ENCODE measurements at regions not wholly inside any gene's neighbourhood (a gene's known extent, or its start where the extent isn't known, plus 50 kb on each side); places are given as distances from the start of the nearest gene placed in this dataset.

DNA sequence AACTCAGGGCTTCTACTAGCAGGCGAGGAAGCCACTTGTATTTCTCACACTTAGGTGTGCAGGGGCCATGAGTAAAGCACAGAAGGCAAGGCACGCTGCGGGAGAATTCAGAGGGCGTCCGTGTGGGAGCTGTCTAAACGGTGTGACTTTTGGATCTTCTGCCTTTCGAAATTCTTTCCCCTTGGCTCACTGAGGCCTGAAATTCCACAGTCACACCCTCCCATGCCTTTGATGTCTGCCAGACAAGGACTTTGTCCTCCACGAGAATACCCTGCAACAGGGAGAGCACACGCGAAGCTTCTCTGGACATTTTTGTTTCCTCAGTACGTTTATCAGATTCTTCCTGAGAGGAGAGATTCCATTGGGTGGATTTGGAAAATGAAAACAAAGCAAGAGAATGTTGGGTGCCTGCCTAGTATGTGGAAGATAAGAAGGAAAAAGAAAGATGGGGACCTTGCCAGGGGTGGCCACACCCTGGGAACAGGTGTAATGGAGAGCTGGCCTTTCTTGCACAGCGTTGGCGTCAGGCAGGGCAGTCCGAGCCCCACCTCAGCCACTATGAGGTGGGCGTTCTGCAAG, 235.7 kb downstream of the MYLK4 start (continued):
- TF ChIP-seq, protein P1, sequence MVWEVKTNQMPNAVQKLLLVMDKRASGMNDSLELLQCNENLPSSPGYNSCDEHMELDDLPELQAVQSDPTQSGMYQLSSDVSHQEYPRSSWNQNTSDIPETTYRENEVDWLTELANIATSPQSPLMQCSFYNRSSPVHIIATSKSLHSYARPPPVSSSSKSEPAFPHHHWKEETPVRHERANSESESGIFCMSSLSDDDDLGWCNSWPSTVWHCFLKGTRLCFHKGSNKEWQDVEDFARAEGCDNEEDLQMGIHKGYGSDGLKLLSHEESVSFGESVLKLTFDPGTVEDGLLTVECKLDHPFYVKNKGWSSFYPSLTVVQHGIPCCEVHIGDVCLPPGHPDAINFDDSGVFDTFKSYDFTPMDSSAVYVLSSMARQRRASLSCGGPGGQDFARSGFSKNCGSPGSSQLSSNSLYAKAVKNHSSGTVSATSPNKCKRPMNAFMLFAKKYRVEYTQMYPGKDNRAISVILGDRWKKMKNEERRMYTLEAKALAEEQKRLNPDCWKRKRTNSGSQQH (CRISPR knock-in tag; IDR thresholded peaks at IDR 0.05; ENCODE audit: low read depth) = peak; percentile 85; the same call in 1 of the 2 replicates
- TF ChIP-seq CREBL2 (CRISPR knock-in tag; IDR thresholded peaks at IDR 0.05; ENCODE audit: borderline replicate concordance) (no peak), NFE2L2 (IDR thresholded peaks at IDR 0.05; ENCODE audit: low read length) (no peak), ONECUT2 (CRISPR knock-in tag; IDR thresholded peaks at IDR 0.05) (no peak), PRDM10 (CRISPR knock-in tag; IDR thresholded peaks at IDR 0.05; ENCODE audit: low read depth) (peak; percentile 44; the same call in 1 of the 2 replicates), FOXK2 (IDR thresholded peaks at IDR 0.05) (peak; percentile 67), POLR2A (IDR thresholded peaks at IDR 0.05; ENCODE audit: insufficient read depth in 1 of 2, low read depth in 2 of 2, low read length in 2 of 2) (0 out of 4 replicates have a peak, but pooled peaks of 1 of the 2 experiments have one; percentile 25), TAF15 (IDR thresholded peaks at IDR 0.05; ENCODE audit: low read depth, low read length, poor library complexity, severe bottlenecking) (no peak), ZNF781 (CRISPR knock-in tag; IDR thresholded peaks at IDR 0.05; ENCODE audit: borderline replicate concordance, not compliant biosample characterization) (peak; percentile 66), ZNF547 (CRISPR knock-in tag; IDR thresholded peaks at IDR 0.05) (peak; percentile 29; the same call in 1 of the 2 replicates), CBX2 (IDR thresholded peaks at IDR 0.05; ENCODE audit: low read depth, low read length) (no peak), CBX2 (CRISPR knock-in tag; IDR thresholded peaks at IDR 0.05; ENCODE audit: low read depth) (no peak), ZNF558 (CRISPR knock-in tag; IDR thresholded peaks at IDR 0.05; ENCODE audit: borderline replicate concordance) (no peak), ZNF737 (CRISPR knock-in tag; IDR thresholded peaks at IDR 0.05; ENCODE audit: borderline replicate concordance) (no peak), RBAK (CRISPR knock-in tag; IDR thresholded peaks at IDR 0.05) (no peak), PAWR (CRISPR knock-in tag; IDR thresholded peaks at IDR 0.05; ENCODE audit: borderline replicate concordance) (no peak), ZNF782 (CRISPR knock-in tag; IDR thresholded peaks at IDR 0.05; ENCODE audit: borderline replicate concordance) (peak; percentile 89; the same call in 1 of the 2 replicates), RAD21 (CRISPR knock-in tag; IDR thresholded peaks at IDR 0.05) (peak; percentile 45; the same call in 1 of the 2 replicates), ZFY (CRISPR knock-in tag; IDR thresholded peaks at IDR 0.05) (peak; percentile 72; the same call in 1 of the 2 replicates)
- TF ChIP-seq, protein P2, sequence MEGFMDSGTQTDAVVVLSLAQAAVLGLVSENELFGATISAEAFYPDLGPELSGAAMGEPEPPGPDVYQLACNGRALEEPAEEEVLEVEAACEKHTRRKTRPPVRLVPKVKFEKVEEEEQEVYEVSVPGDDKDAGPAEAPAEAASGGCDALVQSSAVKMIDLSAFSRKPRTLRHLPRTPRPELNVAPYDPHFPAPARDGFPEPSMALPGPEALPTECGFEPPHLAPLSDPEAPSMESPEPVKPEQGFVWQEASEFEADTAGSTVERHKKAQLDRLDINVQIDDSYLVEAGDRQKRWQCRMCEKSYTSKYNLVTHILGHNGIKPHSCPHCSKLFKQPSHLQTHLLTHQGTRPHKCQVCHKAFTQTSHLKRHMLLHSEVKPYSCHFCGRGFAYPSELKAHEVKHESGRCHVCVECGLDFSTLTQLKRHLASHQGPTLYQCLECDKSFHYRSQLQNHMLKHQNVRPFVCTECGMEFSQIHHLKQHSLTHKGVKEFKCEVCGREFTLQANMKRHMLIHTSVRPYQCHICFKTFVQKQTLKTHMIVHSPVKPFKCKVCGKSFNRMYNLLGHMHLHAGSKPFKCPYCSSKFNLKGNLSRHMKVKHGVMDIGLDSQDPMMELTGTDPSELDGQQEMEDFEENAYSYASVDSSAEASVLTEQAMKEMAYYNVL (CRISPR knock-in tag; IDR thresholded peaks at IDR 0.05; ENCODE audit: borderline replicate concordance) = peak; percentile 96
- TF ChIP-seq, protein P3, sequence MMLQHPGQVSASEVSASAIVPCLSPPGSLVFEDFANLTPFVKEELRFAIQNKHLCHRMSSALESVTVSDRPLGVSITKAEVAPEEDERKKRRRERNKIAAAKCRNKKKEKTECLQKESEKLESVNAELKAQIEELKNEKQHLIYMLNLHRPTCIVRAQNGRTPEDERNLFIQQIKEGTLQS (CRISPR knock-in tag; IDR thresholded peaks at IDR 0.05) = 0 out of 2 replicates have a peak, but pooled peaks have one; percentile 62
- TF ChIP-seq, protein P4, sequence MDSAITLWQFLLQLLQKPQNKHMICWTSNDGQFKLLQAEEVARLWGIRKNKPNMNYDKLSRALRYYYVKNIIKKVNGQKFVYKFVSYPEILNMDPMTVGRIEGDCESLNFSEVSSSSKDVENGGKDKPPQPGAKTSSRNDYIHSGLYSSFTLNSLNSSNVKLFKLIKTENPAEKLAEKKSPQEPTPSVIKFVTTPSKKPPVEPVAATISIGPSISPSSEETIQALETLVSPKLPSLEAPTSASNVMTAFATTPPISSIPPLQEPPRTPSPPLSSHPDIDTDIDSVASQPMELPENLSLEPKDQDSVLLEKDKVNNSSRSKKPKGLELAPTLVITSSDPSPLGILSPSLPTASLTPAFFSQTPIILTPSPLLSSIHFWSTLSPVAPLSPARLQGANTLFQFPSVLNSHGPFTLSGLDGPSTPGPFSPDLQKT (CRISPR knock-in tag; IDR thresholded peaks at IDR 0.05; ENCODE audit: borderline replicate concordance) = no peak
